SK-N-SH (cell line): ENCODE measurements at regions not wholly inside any gene's neighbourhood (a gene's known extent, or its start where the extent isn't known, plus 50 kb on each side); places are given as distances from the start of the nearest gene placed in this dataset.

ENCODE experiments used
- CTCF ChIA-PET: fragments of 300-600, 350-600 bp; formaldehyde crosslinking; extraction: SDS; loops from one replicate; lab custom pipeline; 2021; lab: Yijun Ruan, JAX
- POLR2A ChIA-PET: fragments of 350-600 bp; sonication (Branson Sonifier 250); formaldehyde crosslinking; extraction: SDS; loops from one replicate; lab custom pipeline; 2020; ENCODE audit warnings: antibody characterized with exemption, inconsistent platforms; lab: Yijun Ruan, JAX
- DNase-seq: peaks from one replicate; pipeline ENCODE4 v3.0.0; 2012
- H2AFZ ChIP-seq: fragments of 200-600 bp; sonication (generic); 2 replicates; pipeline ENCODE4 v1.8.1; 2016; ENCODE audit warnings: antibody characterized with exemption, mild to moderate bottlenecking, low read depth
- H3F3A ChIP-seq: fragments of 200-600 bp; sonication (generic); replicated peaks from 2 replicates; pipeline ENCODE3; 2016; ENCODE audit warnings: antibody characterized with exemption, mild to moderate bottlenecking; ENCODE audit not compliant: insufficient read depth
- H3K27ac ChIP-seq, 2 experiments: fragments of 200-500 bp in 1 of 2; fragments of 200-600 bp in 1 of 2; sonication (Bioruptor generic) in 1 of 2; sonication (generic), shearing (Covaris generic) in 1 of 2; 2 replicates each; pipeline versions ENCODE4 v1.5.1 to v1.6.1; 2014 to 2016; ENCODE audit warnings: low read depth in 2 of 2, inconsistent platforms in 1 of 2, low read length in 1 of 2, mild to moderate bottlenecking in 1 of 2, mixed read lengths in 1 of 2
- H3K27me3 ChIP-seq: fragments of 200-600 bp; sonication (generic), shearing (Covaris generic); 2 replicates; pipeline ENCODE4 v1.6.1; 2016; ENCODE audit warnings: mixed run types; ENCODE audit not compliant: insufficient read depth
- H3K36me3 ChIP-seq, 2 experiments: fragments of 200-500 bp in 1 of 2; fragments of 200-600 bp in 1 of 2; sonication (Bioruptor generic) in 1 of 2; sonication (generic) in 1 of 2; replicated peaks in 1 of 2; 2 replicates each; pipeline versions ENCODE3 to v1.5.1; 2014 to 2016; ENCODE audit warnings: low read length in 1 of 2, mild to moderate bottlenecking in 1 of 2; ENCODE audit not compliant: insufficient read depth in 2 of 2, control insufficient read depth in 1 of 2
- H3K4me1 ChIP-seq, 2 experiments: fragments of 200-500 bp in 1 of 2; fragments of 200-600 bp in 1 of 2; sonication (Bioruptor generic) in 1 of 2; sonication (generic), shearing (Covaris generic) in 1 of 2; 2 replicates each; pipeline versions ENCODE4 v1.5.1 to v1.6.1; 2014 to 2016; ENCODE audit warnings: low read depth in 1 of 2, low read length in 1 of 2, mixed run types in 1 of 2; ENCODE audit not compliant: insufficient read depth in 2 of 2, control insufficient read depth in 1 of 2
- H3K4me2 ChIP-seq: fragments of 200-600 bp; sonication (generic), shearing (Covaris generic); 2 replicates; pipeline ENCODE4 v1.6.1; 2017; ENCODE audit warnings: mixed run types
- H3K4me3 ChIP-seq, 2 experiments: fragments of 200-500 bp in 1 of 2; fragments of 200-600 bp in 1 of 2; sonication (Bioruptor generic) in 1 of 2; sonication (generic), shearing (Covaris generic) in 1 of 2; 2 replicates each; pipeline versions ENCODE4 v1.5.1 to v1.8.1; 2014 to 2016; ENCODE audit warnings: low read depth in 2 of 2, inconsistent platforms in 1 of 2, low read length in 1 of 2, mild to moderate bottlenecking in 1 of 2, mixed read lengths in 1 of 2, moderate library complexity in 1 of 2
- H3K79me2 ChIP-seq: fragments of 200-600 bp; sonication (generic); 2 replicates; pipeline ENCODE4 v1.8.1; 2017; ENCODE audit warnings: mild to moderate bottlenecking; ENCODE audit not compliant: insufficient read depth
- H3K9ac ChIP-seq: fragments of 200-600 bp; sonication (generic); 2 replicates; pipeline ENCODE4 v1.6.1; 2017; ENCODE audit warnings: mixed run types
- H3K9me2 ChIP-seq: fragments of 200-600 bp; sonication (generic); 2 replicates; pipeline ENCODE4 v1.6.1; 2017; ENCODE audit warnings: mixed run types
- H3K9me3 ChIP-seq: fragments of 200-600 bp; sonication (generic); 2 replicates; pipeline ENCODE4 v1.6.1; 2017; ENCODE audit warnings: mixed run types, mild to moderate bottlenecking, moderate library complexity
- H4K20me1 ChIP-seq: fragments of 200-600 bp; sonication (generic); 2 replicates; pipeline ENCODE4 v1.6.1; 2017; ENCODE audit warnings: mild to moderate bottlenecking, mixed run types; ENCODE audit not compliant: insufficient read depth
- EP300 ChIP-seq, 2 experiments: IDR thresholded peaks; 2 replicates each; pipeline versions ENCODE4 v1.4.0 to v1.6.1; 2012; ENCODE audit warnings: borderline replicate concordance in 1 of 2, low read depth in 1 of 2, low read length in 1 of 2
- EZH2phosphoT487 ChIP-seq: fragments of 200-600 bp; sonication (generic); IDR thresholded peaks from 2 replicates; pipeline ENCODE4 v1.6.1; 2017; ENCODE audit warnings: low read depth, mixed run types, mild to moderate bottlenecking, antibody characterized with exemption, moderate library complexity, borderline replicate concordance
- FOSL2 ChIP-seq: IDR thresholded peaks from 2 replicates; pipeline ENCODE4 v1.4.0; 2012; ENCODE audit warnings: low read depth, mild to moderate bottlenecking, moderate library complexity, borderline replicate concordance
- FOXM1 ChIP-seq: IDR thresholded peaks from 2 replicates; pipeline ENCODE4 v1.4.0; 2012; ENCODE audit warnings: low read depth, mild to moderate bottlenecking
- IRF3 ChIP-seq: fragments of 150-350 bp; IDR thresholded peaks from 2 replicates; pipeline ENCODE4 v1.6.1; 2016; ENCODE audit warnings: mild to moderate bottlenecking, low read depth, low read length
- JUND ChIP-seq: IDR thresholded peaks from 2 replicates; pipeline ENCODE4 v1.4.0; 2012
- MEF2A ChIP-seq: IDR thresholded peaks from 2 replicates; pipeline ENCODE4 v1.4.0; 2012; ENCODE audit warnings: low read depth, borderline replicate concordance
- MXI1 ChIP-seq: IDR thresholded peaks from 2 replicates; pipeline ENCODE4 v1.6.1; 2012; ENCODE audit warnings: mild to moderate bottlenecking, low read depth, low read length, improper control_type of control experiment
- NFIC ChIP-seq: IDR thresholded peaks from 2 replicates; pipeline ENCODE4 v1.4.0; 2012; ENCODE audit warnings: borderline replicate concordance
- NRF1 ChIP-seq: IDR thresholded peaks from 2 replicates; pipeline ENCODE4 v1.6.1; 2012; ENCODE audit warnings: low read depth, mild to moderate bottlenecking, low read length
- PBX3 ChIP-seq: IDR thresholded peaks from 2 replicates; pipeline ENCODE4; 2012
- POLR2AphosphoS5 ChIP-seq: IDR thresholded peaks from 2 replicates; pipeline ENCODE4 v1.6.1; 2012; ENCODE audit warnings: low read depth, low read length
- RAD21 ChIP-seq: IDR thresholded peaks from 2 replicates; pipeline ENCODE4 v1.6.1; 2012; ENCODE audit warnings: mild to moderate bottlenecking, low read length
- SMC3 ChIP-seq: IDR thresholded peaks from 2 replicates; pipeline ENCODE4 v1.6.1; 2012; ENCODE audit warnings: low read depth, low read length, improper control_type of control experiment
- TCF12 ChIP-seq: IDR thresholded peaks from 2 replicates; pipeline ENCODE4 v1.4.0; 2012
- TEAD4 ChIP-seq: IDR thresholded peaks from 2 replicates; pipeline ENCODE4 v1.4.0; 2012; ENCODE audit warnings: mild to moderate bottlenecking, borderline replicate concordance; ENCODE audit not compliant: insufficient read depth
- USF2 ChIP-seq: fragments of 150-350 bp; IDR thresholded peaks from 2 replicates; pipeline ENCODE4 v1.6.1; 2017; ENCODE audit warnings: antibody characterized with exemption, low read length, low read depth, borderline replicate concordance
- YY1 ChIP-seq: IDR thresholded peaks from 2 replicates; pipeline ENCODE4 v1.4.0; 2012; ENCODE audit warnings: low read depth, mild to moderate bottlenecking
- ZBTB33 ChIP-seq: IDR thresholded peaks from 2 replicates; pipeline ENCODE4 v1.4.0; 2012; ENCODE audit warnings: low read depth, borderline replicate concordance
- WGBS: methylation state at CpG from one replicate; pipeline ENCODE4 v1.1.6; 2017; ENCODE audit warnings: low lambda C conversion rate; 5-methylcytosine and 5-hydroxymethylcytosine counted together

GRCh38 chr4:156628858-156629257 lies 342.7 kb downstream of the PDGFC start (continued):
- no peak for TF ChIP-seq EP300 (IDR thresholded peaks at IDR 0.05; ENCODE audit: borderline replicate concordance in 1 of 2, low read depth in 1 of 2, low read length in 1 of 2)

- Histone ChIP-seq H3F3A (peaks cover 4% of the 10 kb centered on the region), H2AFZ (0 out of 2 replicates have a peak overlapping the region, but pooled peaks have one; percentile 52)
Observed at GRCh38 chr4:156623376-156623775, 348.2 kb downstream of the PDGFC start.

More at GRCh38 chr4:156623376-156623775, 348.2 kb downstream of the PDGFC start:
- no peak overlapping the region for H3K4me3 ChIP-seq
- H3K9me3 ChIP-seq = no peaks in the 10 kb centered on the region
- no peaks in the 10 kb centered on the region for H3K9me2 ChIP-seq
- no peaks in the 10 kb centered on the region for H4K20me1 ChIP-seq
- DNase-seq = no peak
- H3K9ac ChIP-seq = no peak overlapping the region
- H3K27ac ChIP-seq = 0 out of 4 replicates have a peak overlapping the region, but pooled peaks of 1 of the 2 experiments have one; percentile 7
- CTCF ChIA-PET = no interaction called here
- H3K27me3 ChIP-seq = no peaks in the 10 kb centered on the region
- 44% methylated on average over 3 of the region's 3 CpGs for WGBS
- 0 out of 4 replicates have a peak, but pooled peaks cover 0 to 3% of the 10 kb centered on the region in 2 experiments for H3K4me1 ChIP-seq
- H3K4me2 ChIP-seq = no peak overlapping the region
- no peak for TF ChIP-seq IRF3
- 0 out of 2 replicates have a peak, but pooled peaks have one; percentile 17 for TF ChIP-seq TEAD4
- TF ChIP-seq YY1 = no peak
- TF ChIP-seq PBX3 = peak; percentile 59; the same call in 1 of the 2 replicates
- TF ChIP-seq MXI1 = no peak
- no peak for TF ChIP-seq NRF1
- no peak for TF ChIP-seq ZBTB33
- no peak for TF ChIP-seq POLR2AphosphoS5
- TF ChIP-seq SMC3 = no peak
- no peak for TF ChIP-seq USF2
- TF ChIP-seq FOSL2 = no peak
- TF ChIP-seq RAD21 = no peak
- no peak for TF ChIP-seq EZH2phosphoT487
- peak; percentile 50 for TF ChIP-seq TCF12
- peak; percentile 15; the same call in 1 of the 2 replicates for TF ChIP-seq JUND
- TF ChIP-seq EP300 (IDR thresholded peaks at IDR 0.05; ENCODE audit: borderline replicate concordance in 1 of 2, low read depth in 1 of 2, low read length in 1 of 2) = no peak
- TF ChIP-seq FOXM1 = no peak
- no peak for TF ChIP-seq NFIC
- no peak for TF ChIP-seq MEF2A
- H3K79me2 ChIP-seq = no peaks in the 10 kb centered on the region
- no peaks in the 10 kb centered on the region for H3K36me3 ChIP-seq
- POLR2A ChIA-PET = no interaction called here
